K562 (cell line): ENCODE measurements at regions not wholly inside any gene's neighbourhood (a gene's known extent, or its start where the extent isn't known, plus 50 kb on each side); places are given as distances from the start of the nearest gene placed in this dataset.

Source experiments
- BDP1 ChIP-seq: IDR thresholded peaks from 3 replicates; pipeline ENCODE4 v1.6.1; 2011; ENCODE audit not compliant: insufficient read length, insufficient read depth
- CBFA2T3 ChIP-seq: fragments of 450-650 bp; IDR thresholded peaks from 2 replicates; pipeline ENCODE4 v1.6.1; 2017
- CBX8 ChIP-seq: fragments of 200-600 bp; sonication (generic); IDR thresholded peaks from 2 replicates; pipeline ENCODE4 v1.6.1; 2012; ENCODE audit warnings: borderline replicate concordance, mixed run types, low read depth, mild to moderate bottlenecking, moderate library complexity, mixed read lengths, low read length, control low read depth, inconsistent platforms; ENCODE audit not compliant: poor library complexity, severe bottlenecking; ENCODE audit errors: extremely low read depth
- DMBX1 ChIP-seq: fragments of 250-450 bp; sonication (Bioruptor Pico); IDR thresholded peaks from 2 replicates; pipeline ENCODE4 v1.8.0; 2022; ENCODE audit warnings: inconsistent platforms, mild to moderate bottlenecking, moderate library complexity, borderline replicate concordance
- E2F3 ChIP-seq: fragments of 250-450 bp; sonication (Bioruptor Pico); IDR thresholded peaks from 2 replicates; pipeline ENCODE4 v1.4.0; 2020; ENCODE audit warnings: mild to moderate bottlenecking
- E2F4 ChIP-seq: sonication (generic); formaldehyde crosslinking; IDR thresholded peaks from 2 replicates; pipeline ENCODE4 v1.8.0; 2022; ENCODE audit warnings: mild to moderate bottlenecking, low read depth, missing genetic modification reagents
- EP300 ChIP-seq: IDR thresholded peaks from 2 replicates; pipeline ENCODE4 v1.6.1; 2012; ENCODE audit warnings: low read length, improper control_type of control experiment
- GTF3C2 ChIP-seq: IDR thresholded peaks from 3 replicates; pipeline ENCODE4 v1.6.1; 2011; ENCODE audit warnings: borderline replicate concordance, mild to moderate bottlenecking, moderate library complexity; ENCODE audit not compliant: insufficient read length; ENCODE audit errors: extremely low read depth
- HDAC6 ChIP-seq: IDR thresholded peaks from 2 replicates; pipeline ENCODE4 v1.6.1; 2012; ENCODE audit warnings: low read depth, mild to moderate bottlenecking, control low read depth, inconsistent platforms, low read length, moderate library complexity
- KDM1A ChIP-seq, 2 experiments: fragments of 450-650 bp; IDR thresholded peaks; 2 replicates each; pipeline ENCODE4 v1.6.1; 2016; ENCODE audit warnings: mild to moderate bottlenecking in 2 of 2
- MITF ChIP-seq: IDR thresholded peaks from 2 replicates; pipeline ENCODE4 v1.6.1; 2014; ENCODE audit warnings: antibody characterized with exemption
- PCBP2 ChIP-seq: fragments of 200-400 bp; formaldehyde crosslinking; IDR thresholded peaks from 2 replicates; pipeline ENCODE4 v1.6.1; 2018; ENCODE audit warnings: low read length, low read depth, mild to moderate bottlenecking, moderate library complexity; ENCODE audit not compliant: poor library complexity, severe bottlenecking
- POLR2B ChIP-seq: fragments of 450-650 bp; IDR thresholded peaks from 2 replicates; pipeline ENCODE4 v1.6.1; 2018; ENCODE audit warnings: low read depth; ENCODE audit not compliant: partially characterized antibody
- POLR2G ChIP-seq: fragments of 200-400 bp; formaldehyde crosslinking; IDR thresholded peaks from 2 replicates; pipeline ENCODE4 v1.6.1; 2017; ENCODE audit warnings: low read depth, mild to moderate bottlenecking, antibody characterized with exemption, low read length, moderate library complexity
- TBL1XR1 ChIP-seq, 2 experiments: IDR thresholded peaks; 2 replicates each; pipeline ENCODE4 v1.6.1; 2012; ENCODE audit warnings: improper control_type of control experiment in 2 of 2, low read length in 2 of 2, mild to moderate bottlenecking in 1 of 2
- TBP ChIP-seq: optimal IDR thresholded peaks from 2 replicates; pipeline ENCODE3; 2011; ENCODE audit warnings: low read depth, low read length, improper control_type of control experiment
- WHSC1 ChIP-seq: IDR thresholded peaks from one replicate; pipeline ENCODE4 v1.6.1; 2012; ENCODE audit warnings: low read length, control low read depth, inconsistent platforms
- ZBTB26 ChIP-seq: fragments of 450-650 bp; formaldehyde crosslinking; IDR thresholded peaks from 2 replicates; pipeline ENCODE4 v1.4.0; 2022; ENCODE audit warnings: missing genetic modification characterization
- ZBTB34 ChIP-seq: fragments of 250-450 bp; sonication (Bioruptor Pico); IDR thresholded peaks from 2 replicates; pipeline ENCODE4 v1.8.0; 2021; ENCODE audit warnings: mild to moderate bottlenecking, moderate library complexity
- ZNF354B ChIP-seq: fragments of 250-450 bp; sonication (Bioruptor Pico); IDR thresholded peaks from 2 replicates; pipeline ENCODE4 v1.4.0; 2020
- ZNF41 ChIP-seq: fragments of 250-450 bp; sonication (Bioruptor Pico); conservative IDR thresholded peaks from 2 replicates; pipeline ENCODE4 v1.4.0; 2020; ENCODE audit warnings: mild to moderate bottlenecking

- TF ChIP-seq TBP (peak; percentile 97), HDAC6 (no peak), MITF (no peak), E2F4 (CRISPR knock-in tag) (no peak), GTF3C2 (peak; percentile 65), ZNF354B (CRISPR knock-in tag) (no peak), EP300 (no peak), TBL1XR1 (IDR thresholded peaks at IDR 0.05; ENCODE audit: low read length in 2 of 2) (no peak), KDM1A (IDR thresholded peaks at IDR 0.05) (0 out of 4 replicates have a peak, but pooled peaks of 1 of the 2 experiments have one; percentile 12), POLR2G (peak; percentile 64), ZBTB26 (no peak), E2F3 (CRISPR knock-in tag) (no peak), DMBX1 (CRISPR knock-in tag) (no peak), WHSC1 (no peak), CBFA2T3 (no peak), ZNF41 (CRISPR knock-in tag) (no peak), CBX8 (no peak), ZBTB34 (CRISPR knock-in tag) (no peak), PCBP2 (no peak), POLR2B (no peak), BDP1 (peak; percentile 20)
These were observed 150.5 kb upstream of the PRSS16 start (continued) for GRCh38 chr6:27096834-27097511.
